ENCODE measurements at regions not wholly inside any gene's neighbourhood (a gene's known extent, or its start where the extent isn't known, plus 50 kb on each side); places are given as distances from the start of the nearest gene placed in this dataset.
A peak's percentile ranks its signal among the peaks of the same experiment; 100 is the strongest.

GRCh38 chr2:235170536-235171521 lies 219.0 kb downstream of the SH3BP4 start:
- DNase-seq, result peak; percentile 56

GRCh38 chr2:235171550-235172031 lies 219.8 kb downstream of the SH3BP4 start:
- DNase-seq, result peak; percentile 65

GRCh38 chr2:235180642-235181041 lies 228.8 kb downstream of the SH3BP4 start:
- DNase-seq, result no peak

GRCh38 chr2:235183786-235184185 lies 232.0 kb downstream of the SH3BP4 start:
- DNase-seq, result no peak

GRCh38 chr2:235187806-235188205 lies 236.0 kb downstream of the SH3BP4 start:
- DNase-seq, result no peak

- no peak for DNase-seq
Measured at GRCh38 chr2:235191486-235191885, 239.7 kb downstream of the SH3BP4 start.

GRCh38 chr2:235191978-235192377 lies 240.2 kb downstream of the SH3BP4 start:
- DNase-seq, result no peak

GRCh38 chr2:235194351-235194750 lies 242.5 kb downstream of the SH3BP4 start:
- DNase-seq, result no peak

GRCh38 chr2:235194836-235195235 lies 243.0 kb downstream of the SH3BP4 start:
- no peak for DNase-seq

- DNase-seq, result no peak
Measured at GRCh38 chr2:235195921-235196320, 244.1 kb downstream of the SH3BP4 start.

GRCh38 chr2:235199128-235199527 lies 247.3 kb downstream of the SH3BP4 start:
- DNase-seq, result no peak

- no peak for DNase-seq
Measured at GRCh38 chr2:235200216-235200615, 248.4 kb downstream of the SH3BP4 start.

GRCh38 chr2:235201756-235202155 lies 249.9 kb downstream of the SH3BP4 start:
- DNase-seq, result no peak

- no peak for DNase-seq
Measured at GRCh38 chr2:235204948-235205347, 253.1 kb downstream of the SH3BP4 start.

GRCh38 chr2:235206399-235206798 lies 254.6 kb downstream of the SH3BP4 start:
- no peak for DNase-seq

GRCh38 chr2:235206980-235207579 lies 255.3 kb downstream of the SH3BP4 start:
- no peak for DNase-seq

- no peak for DNase-seq
Measured at GRCh38 chr2:235211056-235211455, 259.2 kb downstream of the SH3BP4 start.

GRCh38 chr2:235212501-235213158 lies 260.8 kb downstream of the SH3BP4 start:
- no peak for DNase-seq

- no peak for DNase-seq
Measured at GRCh38 chr2:235215248-235215647, 263.4 kb downstream of the SH3BP4 start.

- no peak for DNase-seq
Measured at GRCh38 chr2:235216901-235217300, 265.1 kb downstream of the SH3BP4 start.

GRCh38 chr2:235217846-235218245 lies 266.0 kb downstream of the SH3BP4 start:
- peak; percentile 24 for DNase-seq

GRCh38 chr2:235218486-235218907 lies 266.7 kb downstream of the SH3BP4 start:
- DNase-seq, result no peak

GRCh38 chr2:235219048-235219447 lies 267.2 kb downstream of the SH3BP4 start:
- DNase-seq, result no peak

Measured in HCEC 1CT (cell line).